Left renal cortex interstitium (tissue), 4 donors: ENCODE measurements at regions not wholly inside any gene's neighbourhood (a gene's known extent, or its start where the extent isn't known, plus 50 kb on each side); places are given as distances from the start of the nearest gene placed in this dataset.

Experiments
- DNase-seq, 4 donors: peaks; one replicate each; pipeline ENCODE4 v3.0.0-alpha.2; 2013; ENCODE audit warnings: low read depth in 4 of 4, low spot score in 2 of 4, missing footprints in 1 of 4

GRCh38 chr21:32184485-32184884, 94.4 kb downstream of the MIS18A start:
- DNase-seq, result no peak

- no peak for DNase-seq
Measured at GRCh38 chr21:32184065-32184464, 94.8 kb downstream of the MIS18A start.

DNA sequence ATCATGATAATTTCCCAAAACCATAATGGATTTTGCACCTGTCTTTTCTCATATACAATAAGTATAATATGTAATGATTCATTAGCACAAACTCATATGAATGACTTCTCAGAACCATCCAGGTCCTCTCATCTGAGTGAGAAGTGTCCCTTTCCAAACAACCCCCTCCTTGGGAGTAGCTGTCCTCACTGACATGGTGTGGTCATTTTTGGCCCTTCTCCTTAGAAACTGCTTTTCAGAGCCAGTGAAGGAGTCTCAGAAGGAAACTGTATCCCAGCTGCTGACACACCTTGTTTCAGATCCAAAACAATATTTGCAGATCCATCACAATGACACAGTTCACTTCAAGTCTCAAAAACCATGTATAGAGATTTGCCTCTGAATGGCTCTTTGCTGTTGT, 95.5 kb downstream of the MIS18A start:
- DNase-seq, result no peak

- no peak for DNase-seq
Measured at GRCh38 chr21:32182449-32182848, 96.4 kb downstream of the MIS18A start.

GRCh38 chr21:32181457-32181856, 97.4 kb downstream of the MIS18A start:
- DNase-seq, result no peak

DNA sequence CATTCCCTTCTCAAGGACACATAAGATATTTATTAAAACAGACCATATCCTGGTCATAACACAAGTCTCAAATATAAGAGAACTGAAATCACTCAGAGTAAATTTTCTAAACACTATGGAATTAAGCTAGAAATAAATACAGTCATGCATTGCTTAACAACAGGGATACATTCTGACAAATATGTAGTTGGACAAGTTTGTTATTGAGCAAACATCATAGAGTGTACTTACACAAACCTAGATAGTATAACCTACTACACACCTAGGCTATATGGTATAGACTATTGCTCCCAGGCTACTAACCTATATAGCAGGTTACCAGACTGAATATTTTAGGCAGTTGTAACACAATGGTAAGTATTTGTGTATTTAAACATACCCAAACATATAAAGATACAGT, 104.0 kb downstream of the MIS18A start:
- no peak for DNase-seq

GRCh38 chr21:32173121-32173724, 105.6 kb downstream of the MIS18A start:
- no peak for DNase-seq

DNA sequence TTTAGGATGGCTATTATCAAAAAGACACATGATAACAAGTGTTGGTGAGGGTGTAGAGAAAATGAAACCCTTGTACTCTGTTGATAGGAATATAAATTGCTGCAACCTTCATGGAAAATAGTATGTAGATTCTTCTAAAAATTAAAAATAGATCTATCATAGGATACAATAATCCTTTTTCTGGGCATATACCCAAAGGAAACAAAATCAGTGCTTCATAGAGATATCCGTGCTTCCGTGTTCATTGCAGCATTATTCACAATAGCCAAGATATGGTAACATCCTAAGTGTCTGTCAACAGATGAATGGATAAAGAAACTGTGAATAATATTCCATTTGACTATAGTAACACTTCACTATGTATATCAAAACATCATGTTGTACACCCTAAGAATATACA, 106.7 kb downstream of the MIS18A start:
- no peak for DNase-seq

- no peak for DNase-seq
Measured at GRCh38 chr21:32167513-32167912, 111.3 kb downstream of the MIS18A start.

DNA sequence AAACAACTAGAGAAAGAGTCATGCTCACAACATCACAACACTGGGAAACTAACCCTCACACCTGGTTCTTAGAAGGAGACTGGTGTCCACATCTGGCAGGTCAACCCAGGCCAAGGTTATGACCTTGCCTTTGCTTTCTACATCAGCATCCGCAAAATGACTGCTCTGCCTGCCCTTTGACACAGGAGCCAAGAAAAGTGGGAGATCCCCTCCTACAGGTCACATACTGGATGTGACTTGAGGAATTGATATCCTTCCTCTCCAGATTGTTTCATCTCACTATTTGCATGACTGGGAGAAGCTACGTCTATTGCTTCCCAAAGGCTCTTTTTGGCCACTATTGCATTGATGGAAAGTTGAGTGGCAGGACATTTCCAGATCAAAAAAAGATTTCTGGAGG, 115.5 kb downstream of the MIS18A start:
- DNase-seq, result no peak

DNA sequence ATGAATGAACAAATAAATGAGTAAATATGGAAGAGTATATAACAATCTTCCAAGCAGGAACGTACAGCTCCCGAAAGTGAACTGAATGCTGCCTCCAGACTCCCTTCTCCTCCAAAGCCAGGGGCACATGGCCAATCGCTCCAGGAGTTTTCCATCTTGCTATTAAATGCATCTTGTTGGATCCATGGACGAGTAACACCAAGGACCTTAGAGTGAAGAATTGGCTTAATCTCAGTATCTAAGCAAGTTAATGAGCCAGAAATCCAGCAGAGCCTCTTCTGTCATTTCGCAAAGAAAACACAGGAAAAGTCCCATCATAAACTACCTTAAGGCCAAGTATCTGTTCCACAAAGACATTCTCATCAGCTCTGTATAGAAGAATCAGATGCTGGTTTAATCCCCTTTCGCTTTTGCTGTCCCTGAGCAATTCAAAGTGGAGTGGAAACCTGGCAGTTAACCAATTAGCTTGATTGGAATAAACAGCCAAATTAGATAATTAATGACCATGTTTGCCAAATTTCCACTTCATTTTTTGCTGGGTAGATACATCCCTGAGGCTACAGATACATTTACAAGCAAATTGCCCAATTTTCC, 116.0 kb downstream of the MIS18A start:
- DNase-seq, result no peak

GRCh38 chr21:32155226-32155625, 123.6 kb downstream of the MIS18A start:
- DNase-seq, result no peak

DNA sequence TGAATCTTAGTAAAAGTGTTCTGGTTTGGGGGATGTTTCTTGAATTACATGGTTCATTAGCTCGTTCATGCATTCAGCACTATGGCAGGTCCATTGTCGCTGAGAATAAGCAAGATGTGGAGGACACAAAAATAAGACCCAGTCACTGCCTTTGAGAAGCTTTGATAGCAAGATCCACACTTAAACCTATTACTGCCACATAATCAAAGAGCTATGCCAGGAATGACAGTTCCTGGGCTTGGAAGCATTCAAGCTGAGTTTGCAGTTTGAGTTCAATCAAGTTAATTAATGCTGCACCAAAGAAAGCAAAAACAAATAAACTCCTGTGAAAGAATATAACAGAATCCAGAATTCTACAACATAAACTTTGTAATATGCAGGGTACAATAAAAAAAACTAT, 131.8 kb downstream of the MIS18A start:
- DNase-seq, result no peak

DNA sequence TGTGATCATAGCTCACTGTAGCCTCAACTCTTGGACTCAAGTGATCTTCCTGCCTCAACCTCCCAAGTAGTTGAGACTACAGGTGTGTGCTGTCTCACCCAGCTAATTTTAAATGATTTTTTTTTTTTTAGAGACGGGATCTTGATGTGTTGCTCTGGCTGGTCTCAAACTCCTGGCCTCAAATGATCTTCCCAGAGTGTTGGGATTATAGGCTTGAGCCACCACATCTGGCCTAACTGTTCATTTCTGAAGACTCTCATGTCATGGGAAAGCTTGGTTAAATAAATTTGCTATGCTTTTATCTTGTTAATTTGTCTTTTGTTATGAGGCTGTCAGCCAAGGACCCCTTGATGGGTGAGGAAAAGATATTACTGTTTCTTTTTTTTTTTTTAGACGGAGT, 134.0 kb downstream of the MIS18A start:
- no peak for DNase-seq

- peak in 2 of 4 donors; percentile 31 to 39 for DNase-seq
Measured at GRCh38 chr21:32143241-32143939, 135.5 kb downstream of the MIS18A start.

DNA sequence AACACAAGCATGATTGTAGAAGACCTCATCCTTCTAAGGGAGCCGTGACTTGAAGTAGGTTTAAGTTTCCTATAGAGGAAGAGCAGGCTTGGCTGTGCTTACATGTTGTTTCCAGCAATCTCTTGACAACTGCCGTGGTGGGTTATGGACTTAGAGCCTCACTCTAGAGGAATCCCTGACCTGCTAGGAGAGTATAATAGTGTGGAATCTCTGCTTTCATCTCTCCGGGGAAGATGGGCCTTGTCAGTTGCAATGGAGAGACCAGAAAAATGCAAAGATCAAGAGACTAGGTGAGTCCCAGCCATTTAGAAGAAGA, 137.6 kb downstream of the MIS18A start:
- DNase-seq, result no peak

- DNase-seq, result no peak
Measured at GRCh38 chr21:32140604-32141317, 138.1 kb downstream of the MIS18A start.

GRCh38 chr21:32140151-32140550, 138.7 kb downstream of the MIS18A start:
- DNase-seq, result no peak

DNA sequence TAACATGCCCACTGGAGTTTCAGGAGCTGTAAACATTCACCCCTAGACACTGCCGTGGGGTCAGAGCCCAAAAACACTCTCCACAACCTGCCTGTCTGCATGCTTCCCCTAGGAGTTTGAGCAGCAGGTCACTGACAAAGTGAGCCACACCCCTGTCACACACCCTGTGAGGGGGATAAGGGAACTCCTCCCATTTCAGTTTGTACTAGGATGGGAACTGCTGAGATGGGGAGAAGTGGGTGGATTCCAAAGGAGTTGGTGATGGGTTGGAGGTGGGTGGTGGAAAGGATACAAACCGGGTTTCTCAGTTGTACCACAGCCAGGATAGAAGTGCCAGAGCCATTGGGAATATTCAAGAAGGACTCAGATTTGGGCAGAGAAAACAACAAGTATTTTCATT, 140.2 kb downstream of the MIS18A start:
- DNase-seq, result no peak

GRCh38 chr21:32137931-32138330, 140.9 kb downstream of the MIS18A start:
- no peak for DNase-seq

GRCh38 chr21:32137266-32137665, 141.6 kb downstream of the MIS18A start:
- no peak for DNase-seq

DNA sequence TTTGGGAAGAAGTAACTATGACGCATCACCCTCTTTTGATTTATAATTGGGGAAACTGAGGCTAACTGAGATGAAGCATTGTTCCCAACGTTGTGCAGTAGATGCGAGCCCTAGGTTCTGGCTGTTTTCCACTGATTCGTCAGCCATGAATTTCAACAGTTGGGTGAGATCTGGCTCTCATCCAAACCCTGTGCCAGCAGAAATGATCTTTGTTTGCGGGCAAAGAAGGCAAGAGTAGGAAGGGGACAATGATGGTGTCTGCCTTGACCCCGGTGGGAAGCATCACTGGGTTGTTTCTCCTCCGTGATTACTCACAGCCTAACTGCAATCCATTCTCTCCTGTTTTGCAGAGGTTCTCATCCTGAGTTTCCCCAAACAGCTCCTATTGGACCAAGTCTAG, 142.3 kb downstream of the MIS18A start:
- DNase-seq, result no peak
